ENCODE measurements at regions not wholly inside any gene's neighbourhood (a gene's known extent, or its start where the extent isn't known, plus 50 kb on each side); places are given as distances from the start of the nearest gene placed in this dataset.

GRCh38 chr12:39125566-39125965, 220.2 kb upstream of the CPNE8 start (continued):
- TF ChIP-seq RFX5 (IDR thresholded peaks at IDR 0.05; ENCODE audit: borderline replicate concordance, low read depth, low read length) = no peak
- no peak for TF ChIP-seq POLR2AphosphoS5 (IDR thresholded peaks at IDR 0.05; ENCODE audit: low read depth, low read length)
- TF ChIP-seq KDM1A (IDR thresholded peaks at IDR 0.05; ENCODE audit: borderline replicate concordance, low read length) = no peak
- no peak for TF ChIP-seq BACH1 (IDR thresholded peaks at IDR 0.05; ENCODE audit: low read length)
- no peak for TF ChIP-seq YY1 (IDR thresholded peaks at IDR 0.05; ENCODE audit: low read depth, low read length)
